ENCODE measurements at regions not wholly inside any gene's neighbourhood (a gene's known extent, or its start where the extent isn't known, plus 50 kb on each side); places are given as distances from the start of the nearest gene placed in this dataset.

DNA sequence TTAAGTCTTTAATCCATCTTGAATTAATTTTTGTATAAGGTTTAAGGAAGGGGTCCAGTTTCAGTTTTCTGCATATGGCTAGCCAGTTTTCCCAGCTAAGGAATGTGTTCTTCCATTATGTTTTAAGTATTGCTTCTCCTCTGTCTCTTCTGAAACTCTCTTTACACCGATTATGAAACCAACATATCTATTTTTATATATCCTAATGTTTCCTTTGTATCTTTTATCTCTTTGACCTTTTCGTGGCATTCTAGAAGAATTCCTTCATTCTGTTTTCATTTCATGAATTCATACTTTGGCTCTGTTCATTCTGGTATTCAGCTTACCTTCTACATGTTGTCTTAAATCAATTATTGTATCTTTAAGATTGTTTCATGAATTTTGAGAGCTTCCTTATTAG lies 697.0 kb upstream of the ACVR2A start:
- TF ChIP-seq, protein P1, sequence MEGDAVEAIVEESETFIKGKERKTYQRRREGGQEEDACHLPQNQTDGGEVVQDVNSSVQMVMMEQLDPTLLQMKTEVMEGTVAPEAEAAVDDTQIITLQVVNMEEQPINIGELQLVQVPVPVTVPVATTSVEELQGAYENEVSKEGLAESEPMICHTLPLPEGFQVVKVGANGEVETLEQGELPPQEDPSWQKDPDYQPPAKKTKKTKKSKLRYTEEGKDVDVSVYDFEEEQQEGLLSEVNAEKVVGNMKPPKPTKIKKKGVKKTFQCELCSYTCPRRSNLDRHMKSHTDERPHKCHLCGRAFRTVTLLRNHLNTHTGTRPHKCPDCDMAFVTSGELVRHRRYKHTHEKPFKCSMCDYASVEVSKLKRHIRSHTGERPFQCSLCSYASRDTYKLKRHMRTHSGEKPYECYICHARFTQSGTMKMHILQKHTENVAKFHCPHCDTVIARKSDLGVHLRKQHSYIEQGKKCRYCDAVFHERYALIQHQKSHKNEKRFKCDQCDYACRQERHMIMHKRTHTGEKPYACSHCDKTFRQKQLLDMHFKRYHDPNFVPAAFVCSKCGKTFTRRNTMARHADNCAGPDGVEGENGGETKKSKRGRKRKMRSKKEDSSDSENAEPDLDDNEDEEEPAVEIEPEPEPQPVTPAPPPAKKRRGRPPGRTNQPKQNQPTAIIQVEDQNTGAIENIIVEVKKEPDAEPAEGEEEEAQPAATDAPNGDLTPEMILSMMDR (conservative IDR thresholded peaks at IDR 0.05; ENCODE audit: low read depth, low read length), result no peak
- TF ChIP-seq EZH2 (IDR thresholded peaks at IDR 0.05; ENCODE audit: borderline replicate concordance, low read depth, low read length, poor library complexity, severe bottlenecking), result no peak
